HG02884 (cell line): ENCODE measurements at regions not wholly inside any gene's neighbourhood (a gene's known extent, or its start where the extent isn't known, plus 50 kb on each side); places are given as distances from the start of the nearest gene placed in this dataset.

Experiments used
- ATAC-seq: cut with Tn5 transposase; IDR thresholded peaks from one replicate; pipeline ENCODE4 v1.9.1; 2021; ENCODE audit warnings: mild to moderate bottlenecking, moderate library complexity; ENCODE audit not compliant: unreplicated experiment

DNA sequence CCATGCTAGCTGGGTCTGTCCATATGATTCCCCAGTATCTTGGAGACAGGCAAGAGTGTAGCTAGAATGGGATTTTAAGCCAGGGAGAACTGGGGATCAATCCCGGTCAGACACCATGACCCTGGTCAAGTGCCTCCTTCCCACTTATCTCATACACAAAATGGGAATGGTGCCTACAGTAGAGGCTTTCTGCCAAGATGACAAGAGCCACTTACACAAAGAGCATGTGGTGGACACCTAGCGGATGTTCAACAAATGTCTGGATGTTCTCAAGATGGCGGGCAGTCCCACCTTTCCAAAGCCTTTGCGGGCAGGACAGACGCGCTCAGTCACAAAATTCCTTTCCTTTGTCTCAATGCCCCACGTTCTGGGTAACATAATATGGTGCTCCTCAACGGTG is 57.3 kb downstream of the MAF start:
- no peak for ATAC-seq

DNA sequence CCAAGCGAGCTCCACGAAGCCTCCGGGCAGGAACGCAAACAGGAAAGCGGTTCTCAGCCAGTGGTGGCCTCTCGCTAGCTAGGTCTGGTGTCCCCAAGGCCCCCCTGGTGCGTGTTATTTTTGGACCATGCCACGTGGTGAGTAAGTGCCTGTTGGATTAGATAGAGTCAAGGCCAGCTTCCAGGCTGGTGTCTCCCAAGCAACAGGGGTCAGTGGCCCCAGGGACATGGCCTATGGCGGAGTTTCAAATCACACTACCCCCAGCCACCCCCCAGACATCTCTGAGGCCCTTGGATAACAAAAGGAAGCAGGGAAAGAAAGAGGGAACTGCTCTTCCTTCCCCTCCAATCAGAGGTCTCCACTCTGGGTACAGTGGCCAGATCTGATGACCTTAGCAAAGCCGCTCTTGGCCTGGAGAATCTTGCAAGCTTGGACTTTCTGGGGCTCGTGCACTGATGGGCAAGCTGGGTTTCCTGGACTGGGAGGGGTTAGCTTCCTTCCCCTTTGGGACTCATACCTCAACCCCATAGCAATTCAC is 58.2 kb downstream of the MAF start:
- ATAC-seq: no peak

GRCh38 chr16:79540825-79541595 is 59.5 kb downstream of the MAF start:
- no peak for ATAC-seq

GRCh38 chr16:79537584-79537983 is 63.0 kb downstream of the MAF start:
- ATAC-seq: no peak

- ATAC-seq: no peak
Observed at GRCh38 chr16:79536958-79537357, 63.6 kb downstream of the MAF start.

DNA sequence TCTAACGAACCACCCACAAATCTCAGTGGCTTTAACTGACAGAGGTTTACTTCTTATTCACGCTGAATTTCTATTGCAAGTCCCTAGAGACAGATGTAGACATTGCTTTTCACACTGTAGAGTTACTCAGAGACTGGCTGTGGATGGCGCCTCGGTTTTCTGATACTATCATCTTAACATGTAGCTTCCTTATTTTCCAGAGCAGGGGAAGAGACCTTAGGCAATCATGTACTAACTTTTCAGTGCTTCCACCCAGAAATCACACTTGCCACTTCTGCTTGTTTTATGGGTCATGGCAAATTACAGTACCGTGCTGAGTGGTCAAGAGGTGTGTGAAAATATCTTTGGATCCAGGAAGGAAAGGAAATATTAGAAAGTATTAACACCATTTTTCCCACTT is 65.4 kb downstream of the MAF start:
- no peak for ATAC-seq

DNA sequence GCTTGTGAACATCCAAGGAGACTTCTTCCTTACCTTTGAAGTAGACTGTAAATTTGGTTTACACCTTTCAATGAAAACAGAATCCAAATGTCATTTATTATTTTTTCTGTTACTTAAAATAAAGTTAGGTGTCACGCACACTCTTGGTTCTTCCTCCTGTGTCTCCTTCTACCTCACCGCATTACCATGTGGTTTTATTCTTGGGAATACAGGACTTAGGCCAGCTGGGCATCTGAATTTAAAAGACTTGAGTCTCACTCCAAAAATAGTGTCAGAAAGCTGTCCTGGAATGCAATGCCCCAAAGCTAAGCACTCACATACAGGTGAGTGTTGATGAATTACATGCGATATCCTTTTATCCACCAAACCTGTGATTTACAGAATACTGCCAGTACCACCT is 66.4 kb downstream of the MAF start:
- ATAC-seq: no peak

DNA sequence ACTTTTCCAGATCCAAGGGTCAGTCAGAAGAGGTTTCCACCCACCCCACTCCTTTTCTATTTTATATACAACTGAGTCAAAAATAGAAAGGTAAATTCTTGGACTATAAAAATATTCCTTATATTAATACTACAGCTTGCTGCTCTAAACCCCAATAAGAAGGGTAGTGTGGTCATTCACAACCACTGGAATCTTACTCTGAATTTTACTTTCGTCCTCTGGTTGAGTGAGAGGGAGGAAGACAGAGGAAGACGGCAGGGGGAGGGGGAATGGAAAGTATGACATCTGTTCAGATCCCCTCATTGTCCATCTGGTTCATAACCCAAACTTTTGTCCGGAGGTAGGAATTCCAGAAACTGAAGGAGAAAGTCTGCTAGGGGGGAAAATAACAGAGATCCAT is 67.2 kb downstream of the MAF start:
- ATAC-seq: no peak

GRCh38 chr16:79532785-79533184 is 67.8 kb downstream of the MAF start:
- ATAC-seq: no peak

DNA sequence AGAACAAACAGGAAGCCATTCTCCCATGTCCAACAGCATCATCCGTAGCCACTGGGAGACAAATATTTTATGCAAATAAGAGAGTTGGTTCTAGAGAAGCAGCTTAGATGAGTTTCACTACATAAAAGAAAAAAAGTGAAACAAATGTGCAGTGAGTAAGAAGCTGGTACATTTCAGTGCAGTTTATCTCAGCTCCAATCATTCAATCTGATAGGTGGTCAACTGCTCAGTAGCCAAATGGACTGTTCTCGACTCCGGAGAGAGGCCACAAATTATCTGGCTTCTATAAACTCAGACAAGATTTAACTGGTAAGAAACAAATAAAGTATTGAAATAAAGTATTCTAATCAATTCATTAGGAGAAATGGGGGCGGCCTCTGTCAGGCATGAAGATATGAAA is 68.3 kb downstream of the MAF start:
- ATAC-seq: no peak

DNA sequence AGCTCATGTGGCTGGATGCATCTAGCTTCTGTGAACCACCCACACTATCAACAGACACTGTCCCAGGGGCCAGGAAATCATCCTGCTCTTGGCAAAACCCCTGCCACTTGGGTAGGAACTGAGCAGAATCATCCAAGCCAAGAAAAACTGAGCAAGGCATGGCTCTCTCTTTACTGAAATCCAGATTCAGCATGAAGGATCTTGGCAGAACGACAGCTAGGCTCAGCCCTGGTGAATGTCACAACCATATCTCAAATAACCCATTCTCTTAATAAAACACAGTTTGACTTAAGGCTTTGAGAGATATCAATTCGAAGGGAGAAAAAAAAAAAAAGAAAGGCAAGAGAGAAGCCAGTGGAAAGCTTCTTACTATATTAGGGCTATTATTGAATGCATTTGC is 72.2 kb downstream of the MAF start:
- ATAC-seq: no peak

DNA sequence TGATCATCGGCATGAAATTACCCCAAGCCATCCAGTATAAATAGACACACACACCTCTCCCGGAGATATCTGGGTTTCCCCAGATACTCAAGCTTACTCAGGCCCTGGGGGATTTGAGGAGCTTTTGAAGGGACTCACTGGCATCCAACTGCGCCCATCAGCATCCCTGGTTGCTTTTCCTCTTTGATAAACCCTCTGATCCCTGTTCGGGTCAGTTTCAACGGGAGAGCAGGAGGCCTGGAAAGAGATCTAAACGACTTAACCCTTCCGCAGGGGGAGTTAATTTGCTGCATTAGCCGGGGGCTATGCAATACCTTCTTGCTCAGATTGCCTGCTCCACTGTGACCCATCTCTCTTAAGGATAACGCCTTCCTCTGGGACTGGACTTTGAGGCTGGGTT is 76.6 kb downstream of the MAF start:
- ATAC-seq: no peak

- ATAC-seq: no peak
Observed at GRCh38 chr16:79519448-79519847, 81.1 kb downstream of the MAF start.

DNA sequence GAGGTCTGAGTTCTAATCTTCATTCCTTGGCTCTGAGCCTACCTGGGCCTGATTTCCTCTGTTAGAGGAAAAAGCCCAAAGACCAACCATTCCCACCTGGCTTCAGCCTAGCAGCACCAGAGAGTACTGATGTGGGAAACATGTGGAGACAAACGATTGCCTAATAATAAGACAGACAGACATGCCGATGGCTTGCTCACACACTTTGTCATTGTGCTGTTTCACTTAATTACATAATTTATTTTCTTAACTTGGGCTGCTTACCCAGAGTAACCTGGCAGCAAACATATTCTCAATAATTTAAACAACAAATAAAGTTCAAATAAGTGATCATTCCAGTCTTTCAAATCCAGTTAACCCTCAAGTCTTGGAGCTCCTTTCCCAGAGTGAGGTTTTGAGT is 83.4 kb downstream of the MAF start:
- no peak for ATAC-seq

DNA sequence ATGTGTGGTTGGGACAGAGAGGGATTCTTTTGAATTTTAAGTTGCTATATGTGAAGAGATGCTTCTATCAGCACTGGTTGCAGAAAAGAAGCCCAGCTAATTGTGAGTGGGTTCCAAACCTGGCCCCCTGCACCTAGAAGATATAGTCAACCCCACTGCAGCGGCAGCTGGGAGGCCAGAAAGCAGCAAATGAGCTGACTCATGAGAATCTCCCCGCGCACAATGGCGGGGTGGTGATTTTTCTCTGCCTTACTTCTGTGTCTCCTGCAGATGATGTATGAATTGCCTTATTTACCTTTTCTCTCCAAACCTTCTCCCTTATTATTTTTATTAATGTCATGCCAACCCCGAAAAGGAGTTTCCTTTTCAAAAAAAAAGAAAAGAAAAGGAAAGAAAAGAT is 89.7 kb downstream of the MAF start:
- ATAC-seq: no peak

DNA sequence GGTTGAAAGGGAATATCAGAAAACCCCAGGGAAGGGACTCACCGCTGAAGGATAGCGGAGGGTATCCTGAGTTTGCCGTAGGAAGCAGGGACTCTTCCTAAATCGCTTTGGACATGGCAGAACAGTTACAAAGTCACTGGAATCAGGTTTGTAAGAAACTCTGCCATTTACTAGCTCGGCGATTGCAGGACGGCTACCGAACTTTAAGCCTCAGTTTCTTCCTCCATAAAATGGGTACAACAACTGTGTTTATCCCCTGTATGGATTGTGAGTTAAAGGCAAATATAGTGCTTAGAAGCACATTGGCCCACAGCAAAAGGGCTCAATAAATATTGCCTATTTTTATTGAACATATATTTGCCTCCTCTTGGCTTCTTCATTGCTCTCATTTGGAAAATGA is 90.6 kb downstream of the MAF start:
- no peak for ATAC-seq

DNA sequence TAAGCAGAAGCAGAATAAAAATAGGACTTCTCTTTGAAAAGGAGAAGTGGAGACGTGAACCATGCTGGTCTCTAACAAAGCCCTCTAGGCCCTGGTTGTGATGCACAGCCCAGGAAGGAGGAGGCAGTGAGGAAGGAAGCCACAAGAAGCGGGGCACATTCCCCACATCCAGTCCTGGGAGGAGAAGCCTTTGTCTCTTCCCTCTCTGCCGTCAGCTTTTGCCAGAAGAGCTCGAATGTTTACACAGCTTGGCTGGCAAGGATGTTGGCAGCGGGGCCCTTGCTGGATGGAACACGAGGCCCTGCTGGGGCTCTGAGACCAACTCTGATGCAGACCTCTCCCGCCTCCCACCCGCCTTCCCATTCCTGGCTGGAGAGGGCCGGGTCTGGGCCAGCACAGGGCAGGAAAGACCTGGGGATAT is 91.3 kb downstream of the MAF start:
- ATAC-seq: no peak

- no peak for ATAC-seq
Observed at GRCh38 chr16:79508294-79508693, 92.2 kb downstream of the MAF start.

- no peak for ATAC-seq
Observed at GRCh38 chr16:79505344-79505743, 95.2 kb downstream of the MAF start.

- ATAC-seq: no peak
Observed at GRCh38 chr16:79503511-79503910, 97.0 kb downstream of the MAF start.

- no peak for ATAC-seq
Observed at GRCh38 chr16:79501446-79501845, 99.1 kb downstream of the MAF start.

GRCh38 chr16:79500866-79501265 is 99.7 kb downstream of the MAF start:
- no peak for ATAC-seq

GRCh38 chr16:79500286-79500685 is 100.3 kb downstream of the MAF start:
- no peak for ATAC-seq
